ENCODE measurements at regions not wholly inside any gene's neighbourhood (a gene's known extent, or its start where the extent isn't known, plus 50 kb on each side); places are given as distances from the start of the nearest gene placed in this dataset.
"Not testable (repeated sequence)": the region's sequence is repeated elsewhere in the genome, so short reads cannot be mapped to it uniquely, and the experiment has no call there.

- H3K36me3 ChIP-seq (replicated peaks in 1 of 2; ENCODE audit: insufficient read depth in 1 of 2, low read depth in 2 of 2) = no peaks in the 10 kb centered on the region
- H3K27ac ChIP-seq = no peak overlapping the region
- H3K4me1 ChIP-seq = no peaks in the 10 kb centered on the region
- TF ChIP-seq POLR2A (IDR thresholded peaks at IDR 0.05) (no peak), CTCF (IDR thresholded peaks at IDR 0.05) (no peak)
- no peaks in the 10 kb centered on the region for H3K27me3 ChIP-seq
- 12 to 26% methylated on average over 1 of the region's 1 CpG for WGBS, 2 donors
- DNase-seq = no peak
- no peaks in the 10 kb centered on the region for H3K9me3 ChIP-seq
- ATAC-seq = no peak
- intact Hi-C loops (cut with DNase I) = no loop called here
- no peak overlapping the region for H3K4me3 ChIP-seq
Observed at GRCh38 chr7:53607961-53608360, 572.5 kb downstream of the POM121L12 start.

- intact Hi-C loops (cut with DNase I) = no loop called here
- TF ChIP-seq CTCF (IDR thresholded peaks at IDR 0.05) (no peak), POLR2A (IDR thresholded peaks at IDR 0.05) (no peak)
- no peak overlapping the region for H3K27ac ChIP-seq
- no peaks in the 10 kb centered on the region for H3K27me3 ChIP-seq
- no peaks in the 10 kb centered on the region for H3K9me3 ChIP-seq
- 47 to 77% methylated on average over 1 of the region's 1 CpG for WGBS, 2 donors
- no peaks in the 10 kb centered on the region for H3K36me3 ChIP-seq (replicated peaks in 1 of 2; ENCODE audit: insufficient read depth in 1 of 2, low read depth in 2 of 2)
- H3K4me1 ChIP-seq = no peaks in the 10 kb centered on the region
- H3K4me3 ChIP-seq = no peak overlapping the region
- no peak for DNase-seq
- ATAC-seq = no peak
Observed at GRCh38 chr7:53609185-53609584, 573.8 kb downstream of the POM121L12 start.

GRCh38 chr7:53611043-53611442 is 575.6 kb downstream of the POM121L12 start:
- intact Hi-C loops (cut with DNase I) = no loop called here
- H3K4me1 ChIP-seq = no peaks in the 10 kb centered on the region
- no peaks in the 10 kb centered on the region for H3K27me3 ChIP-seq
- TF ChIP-seq CTCF (IDR thresholded peaks at IDR 0.05) (no peak), POLR2A (IDR thresholded peaks at IDR 0.05) (no peak)
- ATAC-seq = no peak
- H3K27ac ChIP-seq = no peak overlapping the region
- H3K9me3 ChIP-seq = no peaks in the 10 kb centered on the region
- H3K4me3 ChIP-seq = no peak overlapping the region
- DNase-seq = no peak
- H3K36me3 ChIP-seq (replicated peaks in 1 of 2; ENCODE audit: insufficient read depth in 1 of 2, low read depth in 2 of 2) = no peaks in the 10 kb centered on the region
- 30 to 51% methylated on average over 3 of the region's 3 CpGs for WGBS, 2 donors

DNA sequence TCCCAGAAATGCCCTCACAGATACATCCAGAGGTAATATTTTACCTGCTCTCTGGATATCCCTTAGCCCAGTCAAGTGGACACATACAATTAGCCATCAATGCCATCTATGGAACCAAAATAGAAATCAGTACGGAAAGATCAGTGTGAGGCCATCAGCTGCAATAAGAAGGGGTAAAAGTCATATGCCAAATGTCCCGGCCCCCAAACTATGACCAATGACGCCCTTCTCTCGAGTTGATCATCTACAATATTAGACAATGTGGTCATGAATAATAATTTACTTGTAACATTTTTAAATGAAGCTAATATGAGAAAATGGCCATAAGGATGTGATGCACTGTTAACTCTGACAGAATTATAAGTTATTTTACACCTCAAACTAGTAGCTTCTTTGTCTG is 588.9 kb downstream of the POM121L12 start:
- no peak for DNase-seq
- Histone ChIP-seq H3K9me3 (no peaks in the 10 kb centered on the region), H3K4me1 (no peaks in the 10 kb centered on the region), H3K27me3 (no peaks in the 10 kb centered on the region), H3K36me3 (replicated peaks in 1 of 2; ENCODE audit: insufficient read depth in 1 of 2, low read depth in 2 of 2) (no peaks in the 10 kb centered on the region), H3K4me3 (no peak overlapping the region), H3K27ac (no peak overlapping the region)
- TF ChIP-seq POLR2A (IDR thresholded peaks at IDR 0.05) = no peak
- no peak for TF ChIP-seq CTCF (IDR thresholded peaks at IDR 0.05)
- intact Hi-C loops (cut with DNase I) = no loop called here
- ATAC-seq = no peak
- 41 to 47% methylated on average over 4 of the region's 4 CpGs for WGBS, 2 donors

DNA sequence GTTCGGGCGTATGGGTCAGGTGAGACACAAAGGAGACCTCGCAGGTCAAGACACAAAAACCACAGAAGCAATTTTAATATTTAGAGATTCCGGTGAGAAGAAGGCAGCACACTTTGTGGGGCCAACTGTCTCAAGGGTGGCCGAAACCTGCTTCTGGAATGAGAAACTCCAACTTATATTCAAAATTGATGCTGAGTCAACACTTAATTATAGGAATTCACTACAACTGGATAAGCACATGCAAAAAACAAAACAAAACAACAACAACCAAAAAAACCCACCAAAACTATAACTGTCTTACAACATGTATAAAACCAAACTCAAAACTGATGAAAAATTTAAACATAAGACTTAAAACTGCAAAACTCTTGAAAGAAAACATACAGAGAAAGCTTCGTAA is 593.3 kb downstream of the POM121L12 start:
- H3K4me3 ChIP-seq = no peak overlapping the region
- WGBS, 2 donors = 58 to 60% methylated on average over 6 of the region's 6 CpGs
- ATAC-seq = no peak
- no peaks in the 10 kb centered on the region for H3K9me3 ChIP-seq
- no peak overlapping the region for H3K27ac ChIP-seq
- H3K27me3 ChIP-seq = no peaks in the 10 kb centered on the region
- intact Hi-C loops (cut with DNase I) = no loop called here
- no peak for DNase-seq
- no peak for TF ChIP-seq CTCF (IDR thresholded peaks at IDR 0.05)
- no peak for TF ChIP-seq POLR2A (IDR thresholded peaks at IDR 0.05)
- no peaks in the 10 kb centered on the region for H3K36me3 ChIP-seq (replicated peaks in 1 of 2; ENCODE audit: insufficient read depth in 1 of 2, low read depth in 2 of 2)
- no peaks in the 10 kb centered on the region for H3K4me1 ChIP-seq

DNA sequence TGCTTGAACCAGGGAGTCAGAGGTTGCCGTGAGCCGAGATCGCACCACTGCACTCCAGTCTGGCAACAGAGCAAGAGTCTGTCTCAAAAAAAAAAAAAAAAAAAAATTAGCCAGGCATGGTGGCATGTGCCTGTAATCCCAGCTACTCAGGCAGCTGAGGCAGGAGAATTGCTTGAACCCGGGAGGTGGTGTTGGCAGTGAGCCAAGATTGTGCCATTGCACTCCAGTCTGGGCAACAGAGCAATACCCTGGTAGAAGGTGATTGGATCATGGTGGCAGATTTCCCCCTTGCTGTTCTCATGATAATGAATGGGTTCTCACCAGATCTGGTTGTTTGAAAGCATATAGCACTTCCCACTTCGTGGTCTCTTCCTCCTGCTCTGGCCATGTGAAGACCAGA is 599.8 kb downstream of the POM121L12 start:
- H3K4me3 ChIP-seq; ATAC-seq; H3K9me3 ChIP-seq; DNase-seq; H3K4me1 ChIP-seq; H3K27ac ChIP-seq; H3K36me3 ChIP-seq (replicated peaks in 1 of 2; ENCODE audit: insufficient read depth in 1 of 2, low read depth in 2 of 2); H3K27me3 ChIP-seq; intact Hi-C loops (cut with DNase I): not testable (repeated sequence)
- 64 to 89% methylated on average over 2 to 5 of the region's 5 CpGs for WGBS, 2 donors

Data from body of pancreas (tissue), 4 donors.